Activated naive CD4-positive, alpha-beta T cell treated with anti-CD3 and anti-CD28 coated beads, Interleukin-2, amount 10 ng/mL, durations not matched to agents 7 days and 5 days (primary cell): ENCODE measurements at regions not wholly inside any gene's neighbourhood (a gene's known extent, or its start where the extent isn't known, plus 50 kb on each side); places are given as distances from the start of the nearest gene placed in this dataset.

Source experiments
- CTCF ChIA-PET: fragments of 350-600 bp; sonication (Branson Sonifier 250); formaldehyde crosslinking; loops from one replicate; lab custom pipeline; 2021; ENCODE audit warnings: antibody characterized with exemption; lab: Charles Lee
- DNase-seq: peaks from one replicate; pipeline ENCODE4 v3.0.0-alpha.2; 2020
- H3K27ac Mint-ChIP-seq: one replicate; pipeline ENCODE4 v1.8.0; 2021; ENCODE audit warnings: mild to moderate bottlenecking, moderate library complexity, mixed read lengths
- H3K27me3 Mint-ChIP-seq: one replicate; pipeline ENCODE4 v1.8.0; 2021; ENCODE audit warnings: mild to moderate bottlenecking, mixed read lengths
- H3K36me3 Mint-ChIP-seq: one replicate; pipeline ENCODE4 v1.8.0; 2021; ENCODE audit warnings: mixed read lengths
- H3K4me1 Mint-ChIP-seq: one replicate; pipeline ENCODE4 v1.8.0; 2021; ENCODE audit warnings: mixed read lengths
- H3K4me3 Mint-ChIP-seq: one replicate; pipeline ENCODE4 v1.8.0; 2021; ENCODE audit warnings: mild to moderate bottlenecking, moderate library complexity, mixed read lengths
- H3K9me3 Mint-ChIP-seq: one replicate; pipeline ENCODE4 v1.8.0; 2021; ENCODE audit warnings: mixed read lengths

DNA sequence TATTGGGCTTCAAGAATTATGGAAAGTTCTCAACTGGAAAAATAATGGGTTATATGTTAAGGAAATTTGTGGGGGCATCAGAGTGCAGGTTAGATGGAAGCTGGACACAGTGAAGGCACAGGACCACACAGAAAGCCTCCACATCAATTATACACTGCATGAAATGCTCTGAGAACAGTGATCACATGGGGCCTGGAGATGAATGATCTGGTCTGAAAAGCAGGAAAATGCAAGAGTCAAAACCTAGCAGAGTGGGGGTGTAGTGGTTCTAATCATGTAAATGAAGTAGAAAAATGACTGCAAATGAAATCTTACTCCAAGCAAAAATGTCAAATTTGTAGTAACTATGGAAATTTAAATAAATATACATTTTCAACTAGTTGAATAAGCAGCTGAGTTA is 123.6 kb downstream of the TUSC7 start:
- DNase-seq = no peak
- H3K9me3 Mint-ChIP-seq = no peaks in the 10 kb centered on the region
- no peaks in the 10 kb centered on the region for H3K36me3 Mint-ChIP-seq
- H3K27ac Mint-ChIP-seq = no peak overlapping the region
- H3K27me3 Mint-ChIP-seq = no peaks in the 10 kb centered on the region
- CTCF ChIA-PET = no interaction called here
- H3K4me1 Mint-ChIP-seq = no peaks in the 10 kb centered on the region
- H3K4me3 Mint-ChIP-seq = no peak overlapping the region

DNA sequence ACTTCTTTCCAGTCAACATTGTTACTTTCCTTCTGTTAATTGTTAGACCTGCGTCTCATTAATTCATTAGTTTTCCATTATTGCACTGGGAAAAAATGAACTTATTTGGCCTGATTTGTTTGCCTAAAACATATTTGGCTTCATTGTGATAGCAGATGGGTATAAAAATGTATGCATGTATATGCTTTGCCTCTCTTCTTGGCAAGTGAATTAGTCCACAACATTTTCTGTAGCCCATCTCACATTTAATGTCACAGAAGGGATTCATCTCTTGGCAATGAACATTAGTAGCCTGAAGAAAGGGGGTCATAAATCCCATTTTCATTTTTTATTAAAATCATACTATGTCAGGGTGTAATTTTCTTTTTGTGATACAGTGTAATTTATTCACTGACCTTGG is 125.2 kb downstream of the TUSC7 start:
- H3K27ac Mint-ChIP-seq = no peak overlapping the region

GRCh38 chr3:116835658-116836057 is 126.1 kb downstream of the TUSC7 start:
- DNase-seq = no peak
- no peaks in the 10 kb centered on the region for H3K36me3 Mint-ChIP-seq
- no peaks in the 10 kb centered on the region for H3K4me1 Mint-ChIP-seq
- H3K27me3 Mint-ChIP-seq = no peaks in the 10 kb centered on the region
- H3K27ac Mint-ChIP-seq = no peak overlapping the region
- CTCF ChIA-PET = no interaction called here
- no peaks in the 10 kb centered on the region for H3K9me3 Mint-ChIP-seq
- H3K4me3 Mint-ChIP-seq = no peak overlapping the region

More for the DNA sequence above, 125.2 kb downstream of the TUSC7 start:
- Mint-ChIP-seq H3K27me3 (no peaks in the 10 kb centered on the region), H3K4me3 (no peak overlapping the region), H3K36me3 (no peaks in the 10 kb centered on the region), H3K9me3 (no peaks in the 10 kb centered on the region), H3K4me1 (no peaks in the 10 kb centered on the region)
- CTCF ChIA-PET = no interaction called here
- no peak for DNase-seq

DNA sequence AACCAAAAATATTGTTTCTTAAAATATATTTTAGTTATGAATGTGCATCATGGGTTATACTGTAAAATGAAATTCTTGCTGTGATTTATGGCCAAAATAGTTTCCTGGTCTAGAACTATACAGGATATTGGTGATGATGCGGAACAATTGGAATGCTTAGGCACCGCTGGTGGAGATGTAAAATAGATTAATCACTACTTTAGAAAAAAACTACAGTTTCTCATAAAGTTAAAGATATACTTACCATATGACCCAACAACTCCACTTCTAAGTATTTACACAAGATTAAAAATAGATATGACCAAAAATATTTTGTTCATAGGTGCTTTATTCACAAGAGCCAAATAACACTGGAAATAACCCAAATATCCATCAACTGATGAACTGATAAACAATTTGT is 126.7 kb downstream of the TUSC7 start:
- CTCF ChIA-PET = no interaction called here
- no peak overlapping the region for H3K27ac Mint-ChIP-seq
- H3K4me3 Mint-ChIP-seq = no peak overlapping the region
- no peaks in the 10 kb centered on the region for H3K36me3 Mint-ChIP-seq
- H3K9me3 Mint-ChIP-seq = no peaks in the 10 kb centered on the region
- no peaks in the 10 kb centered on the region for H3K4me1 Mint-ChIP-seq
- no peaks in the 10 kb centered on the region for H3K27me3 Mint-ChIP-seq
- no peak for DNase-seq

DNA sequence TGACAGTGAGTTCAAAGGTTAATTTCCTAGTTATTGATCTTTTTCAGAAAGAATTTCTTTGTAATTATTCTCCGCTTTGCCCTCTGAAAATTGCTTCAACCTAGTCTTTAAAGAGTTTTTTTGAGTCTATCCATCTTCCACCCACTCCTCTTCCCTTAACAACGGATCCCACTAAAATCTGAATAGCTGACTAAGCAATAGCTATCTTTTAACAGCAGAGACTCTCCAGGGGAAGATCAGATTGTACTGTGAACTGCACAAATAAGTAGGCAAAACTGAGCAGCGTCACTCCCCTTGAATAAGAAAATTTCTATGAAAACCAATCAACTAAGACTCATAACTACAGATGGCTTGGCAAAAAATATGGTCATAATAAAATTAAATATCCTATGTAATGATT is 127.9 kb downstream of the TUSC7 start:
- Mint-ChIP-seq H3K36me3 (no peaks in the 10 kb centered on the region), H3K4me3 (no peak overlapping the region), H3K4me1 (no peaks in the 10 kb centered on the region), H3K27me3 (no peaks in the 10 kb centered on the region), H3K9me3 (no peaks in the 10 kb centered on the region), H3K27ac (no peak overlapping the region)
- CTCF ChIA-PET = no interaction called here
- no peak for DNase-seq

GRCh38 chr3:116841003-116841735 is 131.6 kb downstream of the TUSC7 start:
- CTCF ChIA-PET = no interaction called here
- no peaks in the 10 kb centered on the region for H3K36me3 Mint-ChIP-seq
- H3K27me3 Mint-ChIP-seq = no peaks in the 10 kb centered on the region
- no peak for DNase-seq
- H3K4me3 Mint-ChIP-seq = no peak overlapping the region
- H3K27ac Mint-ChIP-seq = no peak overlapping the region
- no peaks in the 10 kb centered on the region for H3K4me1 Mint-ChIP-seq
- no peaks in the 10 kb centered on the region for H3K9me3 Mint-ChIP-seq

GRCh38 chr3:116842254-116842957 is 132.8 kb downstream of the TUSC7 start:
- CTCF ChIA-PET = no interaction called here
- H3K4me1 Mint-ChIP-seq = no peaks in the 10 kb centered on the region
- no peak overlapping the region for H3K27ac Mint-ChIP-seq
- no peaks in the 10 kb centered on the region for H3K36me3 Mint-ChIP-seq
- H3K27me3 Mint-ChIP-seq = no peaks in the 10 kb centered on the region
- DNase-seq = no peak
- H3K9me3 Mint-ChIP-seq = no peaks in the 10 kb centered on the region
- H3K4me3 Mint-ChIP-seq = no peak overlapping the region

DNA sequence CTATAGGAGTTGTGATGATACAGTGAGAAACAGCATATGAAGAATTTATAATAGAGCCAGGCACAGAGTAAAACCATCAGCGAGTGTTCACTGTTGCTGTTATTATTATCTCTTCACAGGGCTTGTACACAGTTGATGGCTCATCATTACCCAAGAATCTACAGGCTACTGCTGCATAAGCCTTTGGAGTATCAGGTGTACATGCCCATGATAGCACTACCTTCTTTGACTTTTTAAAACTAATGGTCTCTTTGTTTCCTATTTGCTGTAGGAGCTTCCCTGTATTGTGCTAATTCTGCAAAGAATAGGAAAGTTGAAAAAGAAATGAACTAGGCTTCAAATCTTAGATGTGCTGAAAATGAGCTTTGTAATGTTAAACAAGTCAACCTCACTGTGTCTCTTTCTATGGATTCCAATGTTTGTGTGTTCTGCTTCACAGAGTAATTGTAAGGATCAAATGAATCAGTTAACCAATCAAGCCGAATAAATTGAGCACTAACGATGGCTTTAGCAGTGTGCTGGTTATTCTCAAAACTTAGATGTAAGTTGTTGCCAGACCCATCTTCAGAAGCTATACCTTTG is 138.8 kb downstream of the TUSC7 start:
- no peak overlapping the region for H3K27ac Mint-ChIP-seq
- DNase-seq = no peak
- no peaks in the 10 kb centered on the region for H3K4me1 Mint-ChIP-seq
- no peak overlapping the region for H3K4me3 Mint-ChIP-seq
- CTCF ChIA-PET = no interaction called here
- H3K36me3 Mint-ChIP-seq = no peaks in the 10 kb centered on the region
- no peaks in the 10 kb centered on the region for H3K9me3 Mint-ChIP-seq
- H3K27me3 Mint-ChIP-seq = no peaks in the 10 kb centered on the region

DNA sequence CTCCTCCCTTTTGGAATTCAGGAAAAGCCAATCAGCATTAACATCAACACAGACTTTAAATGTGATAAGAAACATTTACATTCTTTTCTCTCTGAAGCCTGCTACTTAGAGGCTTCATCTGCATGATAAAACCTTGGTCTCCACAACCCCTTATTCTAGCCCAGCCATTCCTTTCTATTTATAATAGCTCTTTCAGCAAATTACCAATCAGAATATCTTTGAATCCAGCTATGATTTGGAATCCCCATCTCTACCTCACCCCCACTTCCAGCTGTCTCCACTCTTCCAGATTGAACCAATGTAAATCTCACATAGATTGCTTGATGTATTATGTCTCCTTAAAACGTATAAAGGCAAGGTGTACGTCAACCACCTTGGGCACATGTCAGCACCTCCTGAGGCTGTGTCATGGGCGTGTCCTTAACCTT is 139.7 kb downstream of the TUSC7 start:
- Mint-ChIP-seq H3K9me3 (no peaks in the 10 kb centered on the region), H3K4me3 (no peak overlapping the region), H3K27ac (no peak overlapping the region), H3K27me3 (no peaks in the 10 kb centered on the region), H3K36me3 (no peaks in the 10 kb centered on the region), H3K4me1 (no peaks in the 10 kb centered on the region)
- DNase-seq = no peak
- CTCF ChIA-PET = no interaction called here

- Mint-ChIP-seq H3K36me3 (no peaks in the 10 kb centered on the region), H3K9me3 (no peaks in the 10 kb centered on the region), H3K27ac (no peak overlapping the region), H3K4me3 (no peak overlapping the region), H3K4me1 (no peaks in the 10 kb centered on the region), H3K27me3 (no peaks in the 10 kb centered on the region)
- CTCF ChIA-PET = no interaction called here
- no peak for DNase-seq
Measured at GRCh38 chr3:116852803-116853202, 143.2 kb downstream of the TUSC7 start.

DNA sequence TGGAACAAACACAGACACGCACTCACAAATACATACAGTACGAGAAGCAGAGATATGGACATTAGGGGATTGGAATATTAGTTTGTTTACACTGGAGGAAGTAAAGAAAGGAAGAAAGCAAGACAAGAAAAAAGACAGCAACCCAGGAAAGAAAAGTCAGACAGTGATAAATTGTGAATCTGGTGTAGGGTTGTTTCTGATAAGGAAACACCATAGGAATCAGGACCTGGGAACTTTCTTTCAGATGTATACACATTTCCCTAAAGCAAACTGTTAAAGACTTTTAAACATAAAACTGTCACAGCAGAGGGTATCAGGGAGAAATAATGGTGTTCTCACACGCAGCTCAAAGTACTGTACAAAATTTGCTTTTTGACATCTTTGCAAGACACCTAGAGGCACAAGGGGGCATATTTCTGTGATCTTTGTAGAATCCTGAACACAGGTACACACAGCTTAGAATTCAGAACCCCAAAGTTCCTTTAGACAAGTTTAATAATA is 153.7 kb downstream of the TUSC7 start:
- CTCF ChIA-PET = no interaction called here
- Mint-ChIP-seq H3K4me3 (no peak overlapping the region), H3K4me1 (no peaks in the 10 kb centered on the region), H3K36me3 (no peaks in the 10 kb centered on the region), H3K27ac (no peak overlapping the region), H3K27me3 (no peaks in the 10 kb centered on the region), H3K9me3 (peaks cover 2% of the 10 kb centered on the region)
- DNase-seq = no peak

DNA sequence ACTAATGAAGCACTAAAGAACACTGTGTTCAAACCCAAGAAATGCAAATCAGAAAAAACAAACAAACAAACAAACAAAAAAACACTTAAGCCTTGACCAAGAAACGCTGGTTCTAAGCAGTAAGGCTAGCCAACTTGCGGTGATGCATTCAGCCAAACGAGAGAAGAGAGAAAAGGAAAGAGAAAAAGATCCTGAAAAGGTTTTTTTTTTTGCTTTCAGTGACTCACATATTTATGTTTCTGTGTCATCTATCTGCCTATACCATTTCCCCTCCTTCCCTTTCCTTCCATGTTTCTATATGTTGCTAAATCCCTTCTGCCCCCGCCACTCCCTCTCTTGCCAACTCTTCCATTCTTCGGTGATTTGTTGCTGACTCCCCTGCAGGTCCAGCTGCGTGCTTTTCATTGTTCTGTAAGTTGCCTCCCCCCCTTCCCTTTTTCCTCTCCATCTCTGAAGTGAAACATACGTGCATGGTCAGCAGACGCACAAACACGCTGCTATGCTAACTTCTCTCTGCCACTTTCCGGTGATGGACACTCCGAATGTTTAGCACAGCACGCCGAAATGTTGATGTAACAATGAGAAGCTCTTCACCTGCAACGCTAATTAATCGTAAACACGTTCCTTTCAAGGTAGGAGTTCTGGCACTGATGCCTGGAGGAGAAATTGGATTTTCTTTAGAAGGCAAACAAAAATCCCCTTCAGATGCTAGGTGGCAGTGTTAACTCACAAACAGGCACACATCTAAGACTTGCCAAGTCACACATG is 154.4 kb downstream of the TUSC7 start:
- H3K36me3 Mint-ChIP-seq = no peaks in the 10 kb centered on the region
- no peak overlapping the region for H3K4me3 Mint-ChIP-seq
- H3K27ac Mint-ChIP-seq = no peak overlapping the region
- H3K27me3 Mint-ChIP-seq = no peaks in the 10 kb centered on the region
- peaks cover 2% of the 10 kb centered on the region for H3K9me3 Mint-ChIP-seq
- CTCF ChIA-PET = no interaction called here
- no peaks in the 10 kb centered on the region for H3K4me1 Mint-ChIP-seq
- DNase-seq = no peak

- no peak for DNase-seq
- Mint-ChIP-seq H3K4me3 (no peak overlapping the region), H3K36me3 (no peaks in the 10 kb centered on the region), H3K27ac (no peak overlapping the region), H3K4me1 (no peaks in the 10 kb centered on the region), H3K9me3 (peaks cover 2% of the 10 kb centered on the region), H3K27me3 (no peaks in the 10 kb centered on the region)
- CTCF ChIA-PET = no interaction called here
Measured at GRCh38 chr3:116864590-116864927, 155.0 kb downstream of the TUSC7 start.

DNA sequence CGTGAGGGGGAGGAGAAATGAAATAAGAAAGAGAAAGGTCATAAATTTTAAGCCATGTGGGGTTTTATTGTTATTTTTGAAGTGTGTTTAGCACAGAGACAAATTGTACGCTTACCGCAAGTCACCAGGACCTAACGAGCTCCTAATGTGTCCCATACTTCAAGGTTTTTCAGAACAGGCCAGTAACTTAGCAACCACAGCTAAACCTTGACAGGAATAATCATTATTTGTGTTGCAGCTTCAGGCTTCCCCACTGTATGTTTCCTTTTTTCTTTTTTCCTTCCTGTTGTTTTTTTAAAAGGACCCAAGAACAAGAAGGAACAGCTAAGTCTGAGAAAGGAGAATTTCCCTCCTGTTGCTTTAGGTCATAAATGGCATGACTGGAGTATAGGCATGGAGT is 160.8 kb downstream of the TUSC7 start:
- Mint-ChIP-seq H3K9me3 (no peaks in the 10 kb centered on the region), H3K4me3 (no peak overlapping the region), H3K36me3 (no peaks in the 10 kb centered on the region), H3K27ac (no peak overlapping the region), H3K27me3 (no peaks in the 10 kb centered on the region), H3K4me1 (no peaks in the 10 kb centered on the region)
- CTCF ChIA-PET = no interaction called here
- no peak for DNase-seq
